ENCODE measurements at regions not wholly inside any gene's neighbourhood (a gene's known extent, or its start where the extent isn't known, plus 50 kb on each side); places are given as distances from the start of the nearest gene placed in this dataset.

DNA sequence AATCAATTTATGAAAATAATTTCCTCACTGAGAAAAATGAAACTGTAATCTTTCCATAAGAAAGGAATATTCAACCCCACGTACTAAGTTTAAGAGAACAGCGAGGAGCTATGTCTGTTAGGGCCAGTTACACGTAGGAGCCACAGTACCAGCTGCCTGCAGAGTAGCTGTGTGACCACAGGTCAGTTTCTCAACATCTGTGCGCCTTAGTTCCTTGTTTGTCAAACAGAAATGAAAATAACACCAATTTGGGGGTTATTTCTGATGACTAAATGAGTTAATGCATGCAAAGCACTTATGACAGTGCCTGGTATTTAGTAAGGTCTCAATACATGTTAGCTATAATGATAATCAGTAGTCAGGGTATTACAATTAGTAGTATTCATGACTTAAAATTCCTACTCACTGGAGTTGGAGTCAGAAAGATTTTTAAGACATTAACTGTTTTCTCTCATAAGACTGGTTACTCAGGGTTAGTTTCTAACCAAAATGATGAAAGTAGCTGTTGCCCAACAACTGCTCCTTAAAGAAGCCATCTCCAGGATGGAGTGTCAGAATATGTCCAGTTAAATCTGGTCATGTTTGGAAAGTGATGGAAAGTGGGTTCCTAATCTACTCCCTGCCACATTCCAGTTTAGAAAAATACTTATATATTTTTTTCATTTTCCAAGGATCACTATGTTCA lies 85.8 kb upstream of the ZNF648 start:
- DNase-seq: no peak

DNA sequence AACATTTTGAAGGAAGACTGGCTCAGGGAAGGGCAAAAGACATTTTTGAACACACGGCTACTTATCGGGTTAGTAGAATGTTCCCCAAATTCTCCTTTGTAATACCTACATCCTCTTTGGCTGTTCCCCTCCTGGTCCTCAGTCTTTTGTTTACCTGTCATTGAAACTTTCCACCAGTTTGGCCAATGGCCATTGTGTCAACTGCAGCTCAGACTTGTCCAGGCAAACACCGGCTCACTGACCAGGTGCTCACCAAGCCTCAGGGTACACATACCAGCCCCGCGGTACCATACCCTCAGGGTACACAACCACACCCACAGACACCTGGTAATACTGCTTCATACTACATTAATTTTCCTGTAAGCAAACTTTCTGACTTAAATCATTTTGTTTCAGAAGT lies 84.8 kb upstream of the ZNF648 start:
- DNase-seq: no peak

DNA sequence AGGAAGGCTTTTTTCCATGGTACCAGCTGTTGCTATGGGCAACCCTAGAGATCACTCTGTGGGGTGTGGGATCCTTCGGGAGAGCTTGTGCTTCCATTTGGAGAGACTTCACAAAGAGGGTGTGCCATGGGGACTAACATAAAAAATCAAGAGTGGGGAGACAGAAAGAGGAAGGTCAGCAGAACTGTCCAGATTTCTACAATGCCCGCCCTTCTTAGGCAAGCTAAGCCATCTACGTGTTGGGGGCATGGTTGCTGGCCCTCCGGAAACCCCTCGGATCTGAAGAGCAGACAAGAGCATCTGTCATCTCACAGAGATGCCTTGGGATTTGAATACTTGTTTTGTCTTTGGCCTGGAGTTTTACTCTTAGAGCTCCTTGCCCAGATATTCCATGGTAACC lies 83.9 kb upstream of the ZNF648 start:
- DNase-seq: no peak

DNA sequence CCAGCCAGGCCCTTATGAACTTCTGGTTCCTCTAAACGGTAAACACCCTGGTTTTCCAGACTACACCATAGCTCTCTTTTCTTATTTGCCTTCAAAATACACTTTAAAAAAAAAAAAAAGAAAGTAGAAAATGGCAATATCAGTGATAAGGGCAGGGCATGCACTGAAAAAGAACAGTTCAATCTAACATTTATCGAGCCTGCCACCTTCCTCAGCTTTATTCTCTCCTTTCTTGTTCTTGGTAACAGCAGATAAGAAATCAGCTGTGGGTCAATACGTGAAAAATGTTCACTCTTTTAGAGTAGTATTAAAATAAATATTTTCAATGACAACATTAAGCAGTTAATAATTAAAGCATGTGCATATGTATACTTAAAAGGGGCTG lies 83.1 kb upstream of the ZNF648 start:
- no peak for DNase-seq

DNA sequence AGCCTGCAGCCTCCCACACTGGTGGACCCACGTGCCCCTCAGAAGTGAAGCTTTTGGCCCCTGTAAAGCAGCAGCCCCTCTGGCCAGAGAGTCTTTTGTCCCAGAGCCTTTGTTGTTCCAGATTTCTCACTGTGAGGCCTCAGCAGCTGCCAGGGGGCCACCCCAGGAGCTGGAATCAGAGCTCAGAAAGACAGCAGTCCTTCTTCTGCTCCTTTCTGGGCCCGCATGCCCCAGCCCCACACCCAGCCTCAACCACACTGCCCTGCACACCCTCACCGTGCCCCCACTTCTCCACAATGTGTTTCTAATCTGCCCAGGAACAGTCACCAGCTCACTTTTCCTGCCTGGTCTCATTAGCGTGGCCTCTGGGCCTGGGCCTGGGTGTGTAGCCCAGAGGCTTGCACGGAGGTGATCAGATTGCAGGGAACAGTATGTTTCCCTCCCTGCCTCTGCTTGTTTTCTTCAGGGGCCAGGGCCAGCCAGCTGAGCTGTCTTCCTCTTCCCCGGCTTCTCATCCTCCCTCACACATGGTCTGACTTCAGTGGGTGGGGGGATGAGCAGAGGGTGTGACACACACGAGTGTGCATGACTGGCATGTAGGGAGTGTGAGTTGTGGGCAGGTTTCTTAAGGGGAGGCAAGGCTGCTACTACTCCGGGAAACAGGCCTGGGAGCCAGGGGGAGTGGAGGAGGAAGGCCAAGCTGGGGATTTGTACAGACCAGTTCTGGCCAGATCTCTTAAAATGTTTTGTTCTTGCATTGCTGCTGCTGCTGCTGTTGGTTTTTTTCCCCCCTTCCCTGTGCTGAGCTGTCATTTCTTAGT lies 82.5 kb upstream of the ZNF648 start:
- DNase-seq: no peak

DNA sequence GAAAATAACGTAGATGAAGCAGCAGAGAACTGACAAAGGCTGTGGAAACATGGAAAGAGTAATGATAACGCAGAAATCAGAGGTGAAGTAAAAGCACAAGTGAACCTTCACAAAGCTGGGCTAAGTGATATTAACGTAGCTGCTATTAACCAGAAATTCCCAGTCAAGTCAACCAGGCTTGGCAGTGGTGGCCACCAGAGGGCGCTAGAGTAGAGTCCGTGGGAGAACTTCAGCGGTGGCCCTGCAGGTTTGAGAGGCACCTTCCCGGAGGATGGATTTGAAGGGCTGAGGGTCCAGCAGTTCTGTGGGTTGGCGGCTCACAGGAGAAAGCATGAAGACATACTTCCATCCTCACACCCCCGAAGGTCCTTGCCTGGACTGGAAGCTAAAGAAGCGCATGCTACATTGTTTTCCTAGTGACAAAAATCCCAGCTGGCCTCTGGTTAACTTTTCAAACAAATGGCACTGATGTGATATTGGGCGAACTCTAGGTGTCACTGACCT lies 81.7 kb upstream of the ZNF648 start:
- DNase-seq: peak; percentile 95

DNA sequence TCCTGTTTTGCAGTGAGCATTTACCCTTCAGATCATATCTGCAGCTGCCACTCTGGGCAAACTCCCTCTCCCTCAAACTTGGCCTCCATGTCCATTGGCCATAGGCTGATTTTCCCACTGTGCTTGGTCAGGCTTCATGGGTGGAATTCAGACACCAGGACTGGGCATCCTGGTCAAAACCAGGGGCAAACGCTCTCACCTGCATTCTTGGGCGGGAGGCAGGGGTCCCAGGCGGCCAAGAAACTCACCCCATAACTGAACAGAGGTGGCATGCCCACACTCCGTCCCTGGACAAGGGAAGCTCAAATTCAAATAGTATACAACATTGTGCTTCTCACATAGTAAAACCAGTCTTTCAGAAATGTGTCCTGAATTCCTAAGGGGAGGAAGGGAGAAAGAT lies 81.1 kb upstream of the ZNF648 start:
- DNase-seq: no peak

DNA sequence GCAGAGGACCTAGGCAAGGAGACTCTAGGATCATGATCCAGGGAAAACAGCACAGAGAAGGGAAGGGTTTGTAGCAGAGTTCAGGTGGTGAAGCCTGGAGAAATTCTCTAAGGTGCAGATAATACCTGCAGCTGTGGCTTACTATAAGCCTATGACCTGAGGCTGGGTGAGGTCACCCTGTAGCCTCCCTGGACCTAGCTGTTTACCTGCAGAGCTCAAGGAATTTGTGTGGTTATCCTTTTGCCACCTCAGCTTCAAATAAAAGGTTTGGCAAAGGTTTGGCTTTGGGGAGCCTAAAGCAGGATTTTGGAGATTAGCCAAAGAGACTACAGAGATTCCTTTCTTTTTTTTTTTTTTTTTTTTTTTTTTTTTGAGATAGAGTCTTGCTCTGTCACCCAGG lies 79.5 kb upstream of the ZNF648 start:
- no peak for DNase-seq

DNA sequence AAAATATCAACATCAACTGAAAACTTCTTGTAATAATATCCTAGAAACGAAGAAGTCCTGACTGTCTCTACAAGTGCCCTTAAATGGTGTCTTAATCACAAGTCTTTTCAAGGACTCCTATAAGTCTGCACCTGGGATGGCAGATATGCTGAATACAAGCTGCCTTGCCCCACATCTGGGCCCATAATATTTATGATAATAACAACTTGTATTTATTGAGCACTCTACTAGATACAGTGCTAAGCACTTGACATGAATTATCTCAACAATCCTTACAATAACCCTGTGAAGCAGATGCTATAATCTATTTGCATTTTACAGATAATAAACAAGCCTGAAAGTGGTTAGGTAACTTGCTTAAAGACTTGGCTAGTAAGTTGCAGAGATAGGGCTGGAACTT lies 78.0 kb upstream of the ZNF648 start:
- DNase-seq: no peak

DNA sequence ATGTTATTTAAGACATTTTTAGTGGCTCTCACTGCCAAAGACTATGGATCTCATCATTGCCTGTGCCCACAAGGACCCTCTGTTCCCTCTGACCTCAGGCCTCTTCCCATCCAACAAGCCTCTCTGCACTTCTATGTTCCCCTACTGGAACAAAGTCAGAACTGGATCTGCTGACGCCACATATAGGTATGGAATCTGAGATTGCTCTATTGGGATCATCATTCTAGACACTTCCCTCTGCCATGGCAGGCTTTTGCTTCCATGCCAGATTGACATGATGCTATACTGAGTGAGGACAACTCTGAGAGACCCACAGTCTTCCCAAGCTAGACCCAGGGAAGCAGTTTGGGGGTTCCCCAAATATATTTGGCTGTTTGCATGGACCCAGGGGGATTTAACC lies 76.0 kb upstream of the ZNF648 start:
- DNase-seq: no peak

DNA sequence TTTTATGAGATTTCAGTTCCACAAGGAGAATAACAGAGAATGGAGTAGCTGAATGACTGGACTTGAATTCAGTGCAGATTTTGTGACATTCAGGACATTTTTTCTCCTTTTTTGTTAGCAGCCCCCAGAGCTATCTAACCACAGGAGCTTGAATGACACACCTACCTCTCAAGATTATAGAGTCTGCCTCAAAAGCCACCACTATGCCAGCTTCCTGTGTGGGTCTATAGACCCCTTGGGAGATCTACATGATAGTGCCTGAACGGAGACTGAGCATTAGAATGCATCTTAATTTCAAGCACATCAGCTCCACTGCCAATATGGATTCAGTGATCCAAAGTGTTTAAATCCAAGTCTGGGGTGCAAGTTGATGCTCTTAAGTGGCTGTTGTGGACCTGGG lies 74.4 kb upstream of the ZNF648 start:
- no peak for DNase-seq

DNA sequence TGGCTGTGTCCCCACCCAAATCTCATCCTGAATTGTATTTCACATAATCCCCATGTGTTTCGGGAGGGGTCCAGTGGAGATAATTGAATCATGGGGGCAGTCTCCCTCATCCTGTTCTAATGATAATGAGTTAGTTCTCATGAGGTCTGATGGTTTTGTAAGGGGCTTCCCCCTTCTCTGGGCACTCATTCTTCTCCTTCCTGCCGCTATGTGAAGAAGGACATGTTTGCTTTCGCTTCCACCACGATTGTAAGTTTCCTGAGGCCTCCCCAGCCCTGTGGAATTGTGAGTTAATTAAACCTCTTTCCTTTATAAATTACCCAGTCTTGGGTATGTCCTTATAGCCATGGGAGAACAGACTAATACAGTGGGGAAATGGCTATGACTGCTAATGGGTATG lies 72.7 kb upstream of the ZNF648 start:
- DNase-seq: no peak

DNA sequence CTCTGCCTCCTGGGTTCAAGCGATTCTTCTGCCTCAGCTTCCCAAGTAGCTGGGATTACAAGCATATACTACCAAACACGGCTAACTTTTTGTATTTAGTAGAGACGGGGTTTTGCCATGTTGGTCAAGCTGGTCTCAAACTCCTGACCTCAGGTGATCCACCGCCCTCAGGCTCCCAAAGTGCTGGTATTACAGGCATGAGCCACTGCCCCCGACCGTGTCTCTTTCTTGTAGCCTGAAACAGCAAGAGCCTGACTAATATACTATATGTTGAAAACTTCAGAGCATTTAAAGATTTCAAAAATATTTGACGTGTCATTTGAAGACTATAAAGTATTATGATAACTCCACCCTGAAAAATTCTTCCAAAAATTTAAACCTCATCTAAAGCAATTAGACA lies 71.7 kb upstream of the ZNF648 start:
- no peak for DNase-seq

DNA sequence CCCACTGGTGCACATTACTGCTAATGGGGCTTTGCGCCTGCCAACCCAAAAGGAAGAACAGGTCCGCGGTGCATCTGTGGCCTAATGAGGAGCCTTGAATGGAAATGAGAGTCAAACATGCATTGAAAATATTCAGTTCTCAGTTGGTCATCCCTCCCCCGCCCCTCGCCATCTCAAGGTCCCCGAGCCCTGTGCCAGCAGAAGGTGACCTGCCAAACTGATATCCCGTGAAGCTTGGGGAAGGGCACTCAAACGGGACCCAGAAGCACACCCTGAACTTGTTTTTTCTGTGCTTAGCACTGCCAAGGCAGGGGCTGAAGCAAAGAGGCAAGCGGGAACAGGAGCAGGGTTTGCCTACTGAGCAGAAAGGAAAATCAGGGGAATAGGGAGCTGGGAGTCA lies 67.9 kb upstream of the ZNF648 start:
- no peak for DNase-seq

DNA sequence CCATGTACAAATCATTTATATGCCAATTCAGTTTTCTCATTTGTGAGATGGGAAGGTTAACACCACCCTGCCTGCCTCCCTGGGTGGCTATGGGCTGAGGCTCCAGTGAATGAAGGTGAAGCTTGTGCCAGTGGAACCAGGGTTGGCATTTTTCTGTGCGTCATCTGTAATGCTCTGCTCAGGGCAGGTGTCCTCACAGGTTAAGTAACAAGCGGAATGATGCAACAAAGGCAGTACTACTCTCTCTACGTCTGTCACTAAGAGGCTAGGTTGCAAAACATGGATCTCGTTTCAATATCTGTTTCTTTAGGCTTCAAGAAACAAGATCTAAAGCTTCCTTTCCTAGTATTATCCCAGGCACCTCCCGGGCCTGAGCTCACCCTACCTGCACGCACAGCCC lies 67.0 kb upstream of the ZNF648 start:
- no peak for DNase-seq

DNA sequence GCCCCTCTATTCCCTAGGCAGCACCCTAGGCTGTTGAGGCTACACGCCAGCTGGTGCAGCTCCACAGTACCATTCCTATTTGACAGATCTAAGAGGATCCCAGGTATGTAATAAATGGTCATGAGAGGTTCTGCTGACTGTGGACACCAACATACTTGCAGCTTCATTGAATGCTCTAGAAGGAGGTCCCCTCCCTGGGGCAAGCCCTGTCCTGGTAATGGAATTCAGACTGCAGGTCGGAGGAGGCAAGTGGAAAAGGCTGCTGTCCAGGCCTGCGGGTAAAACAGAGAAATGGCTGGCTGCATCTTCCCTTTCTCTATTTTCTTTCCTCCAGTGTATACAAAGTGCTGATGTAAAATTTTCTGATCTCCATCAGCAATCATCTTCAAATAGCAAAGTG lies 66.1 kb upstream of the ZNF648 start:
- DNase-seq: no peak

DNA sequence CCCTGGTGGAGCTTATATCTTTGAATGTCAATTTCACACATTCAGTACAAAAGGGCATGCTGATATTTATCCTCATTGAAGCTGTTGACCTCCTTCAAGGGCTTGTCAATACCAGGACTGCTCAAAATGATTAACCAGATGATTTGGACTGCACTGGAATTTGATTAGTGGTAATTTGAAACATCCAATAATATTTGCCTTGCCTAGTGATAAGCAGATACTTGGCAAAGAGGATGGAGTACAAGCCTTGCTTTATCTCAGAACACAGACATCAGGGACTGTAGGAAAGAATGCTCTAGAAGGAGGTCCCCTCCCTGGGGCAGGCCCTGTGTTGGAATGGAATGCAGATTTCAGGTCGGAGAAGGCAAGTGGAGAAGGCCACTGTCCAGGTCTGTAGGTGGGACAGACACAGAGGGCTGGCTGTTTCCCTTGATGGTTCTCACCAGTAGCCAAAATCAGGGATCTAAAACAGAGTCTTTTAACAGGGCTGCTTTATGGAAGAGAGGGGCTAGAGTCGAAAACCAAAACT lies 64.8 kb upstream of the ZNF648 start:
- DNase-seq: no peak

DNA sequence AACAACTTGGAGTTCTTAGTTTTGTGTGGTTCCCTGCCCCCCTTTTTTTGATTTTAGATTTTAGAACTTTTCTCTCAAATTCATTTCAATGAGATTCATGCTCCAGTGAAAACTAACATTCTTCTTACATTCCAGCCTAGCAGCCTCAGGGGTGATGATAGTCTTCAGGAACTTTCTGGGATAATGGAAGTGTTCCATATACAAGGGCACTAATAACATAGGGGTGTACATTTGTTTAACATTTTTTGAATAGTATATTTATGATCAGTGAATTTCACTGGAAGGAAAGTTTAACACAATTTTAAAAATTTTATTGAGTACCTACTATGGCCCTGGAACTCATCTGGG lies 61.4 kb upstream of the ZNF648 start:
- no peak for DNase-seq

DNA sequence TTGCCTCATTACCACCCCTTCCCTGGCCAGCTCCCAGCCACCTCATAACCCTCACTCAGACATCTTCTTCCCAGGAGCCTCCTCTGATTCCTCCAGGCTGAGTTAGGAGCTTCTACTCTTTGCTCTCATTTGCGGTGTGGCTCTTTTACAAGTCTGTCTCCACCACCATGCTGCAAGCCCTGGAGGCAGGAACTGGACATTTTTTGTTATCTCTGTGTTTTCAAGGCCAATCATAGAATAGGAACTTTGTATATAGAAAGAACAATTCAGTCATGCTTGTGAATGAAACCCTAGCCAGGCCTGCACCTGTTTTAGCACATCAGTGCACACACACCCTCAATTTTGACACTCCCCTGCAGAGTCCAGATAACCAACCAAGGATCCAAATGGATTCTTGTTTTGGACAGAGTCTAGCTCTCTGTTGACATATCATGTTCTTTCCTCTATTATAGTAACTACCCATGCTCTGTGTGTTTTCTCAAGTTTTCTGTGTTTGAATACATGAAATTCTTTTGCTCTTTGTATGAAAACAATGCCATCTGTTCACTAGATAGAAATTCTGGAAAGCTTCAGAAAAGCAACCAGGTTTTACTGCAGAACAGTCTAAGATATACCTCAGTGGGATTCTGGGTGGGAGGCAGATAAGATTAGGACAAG lies 60.9 kb upstream of the ZNF648 start:
- DNase-seq: no peak

DNA sequence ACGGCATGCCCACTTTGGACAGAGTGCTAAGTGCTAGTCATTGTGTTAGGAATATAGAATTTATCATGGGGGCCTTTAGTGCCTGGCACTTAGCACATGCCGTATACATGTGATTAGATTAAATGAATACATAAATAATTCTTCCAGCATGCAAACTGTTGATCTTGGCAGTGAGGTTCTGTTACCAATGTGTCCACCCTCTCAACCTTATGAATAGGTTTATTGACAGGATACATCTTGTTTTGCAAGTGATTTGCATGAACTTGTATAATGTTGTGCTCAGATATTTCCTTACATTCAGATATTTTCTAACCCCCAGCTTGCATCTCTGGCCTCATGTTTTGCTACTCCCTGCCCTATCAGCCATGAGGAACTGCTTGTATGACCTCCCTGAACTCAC lies 60.3 kb upstream of the ZNF648 start:
- no peak for DNase-seq

DNA sequence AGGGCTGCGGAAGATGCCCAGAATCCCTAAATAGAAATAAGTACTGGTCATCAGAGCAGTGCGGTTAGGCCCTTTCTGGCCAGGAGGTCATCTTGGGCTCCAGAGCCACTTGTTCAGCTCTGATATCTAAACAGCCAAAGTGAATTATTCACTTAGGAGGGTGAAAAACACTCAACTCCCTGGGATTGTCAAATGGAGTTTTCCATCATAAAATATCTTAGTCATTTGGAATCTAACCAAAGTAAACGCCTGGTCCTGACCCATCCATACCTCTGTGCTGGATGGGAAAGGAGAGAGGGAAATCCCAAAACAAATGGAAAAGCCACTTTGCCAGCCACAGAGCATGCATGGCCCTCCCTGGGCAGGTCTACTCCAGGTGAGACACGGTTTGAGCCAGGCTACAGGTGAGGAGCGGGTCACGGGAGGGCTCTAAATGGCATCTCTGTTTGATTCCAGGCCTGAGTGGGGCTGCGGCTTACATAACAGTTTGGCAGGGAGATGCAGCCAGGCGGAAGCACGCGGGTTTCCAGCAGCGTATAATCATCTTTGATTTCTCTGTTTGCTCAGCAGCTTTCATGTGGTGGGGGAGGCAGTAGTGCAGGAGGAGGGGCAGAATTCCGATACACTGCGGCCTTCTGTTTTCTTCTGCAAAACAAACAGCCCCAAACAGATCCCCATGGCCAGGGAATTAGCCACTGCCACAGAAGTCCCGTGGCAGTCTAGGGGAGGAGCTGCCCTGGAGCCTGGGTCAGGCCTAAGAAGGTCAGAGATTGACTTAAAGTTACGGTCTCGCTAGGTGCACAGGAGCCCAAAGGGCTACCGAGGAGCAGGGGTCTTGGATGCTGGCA lies 59.1 kb upstream of the ZNF648 start:
- DNase-seq: no peak

DNA sequence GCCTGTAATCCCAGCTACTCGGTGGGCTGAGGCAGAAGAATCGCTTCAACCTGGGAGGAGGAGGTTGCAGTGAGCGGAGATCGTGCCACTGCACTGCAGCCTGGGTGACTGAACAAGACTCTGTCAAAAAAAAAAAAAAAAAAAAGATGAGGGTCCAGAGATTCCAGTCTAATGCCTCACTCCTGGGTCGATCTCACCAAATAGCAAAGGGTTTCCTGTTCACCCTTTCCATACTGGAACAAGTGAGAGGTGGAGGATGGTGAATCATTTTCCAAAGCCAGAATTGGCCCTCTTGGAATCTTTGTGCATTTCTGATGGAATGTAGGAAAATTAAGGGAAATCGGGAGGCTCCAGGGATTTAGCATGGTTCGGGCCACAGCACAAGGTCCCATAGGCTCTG lies 58.1 kb upstream of the ZNF648 start:
- no peak for DNase-seq

DNA sequence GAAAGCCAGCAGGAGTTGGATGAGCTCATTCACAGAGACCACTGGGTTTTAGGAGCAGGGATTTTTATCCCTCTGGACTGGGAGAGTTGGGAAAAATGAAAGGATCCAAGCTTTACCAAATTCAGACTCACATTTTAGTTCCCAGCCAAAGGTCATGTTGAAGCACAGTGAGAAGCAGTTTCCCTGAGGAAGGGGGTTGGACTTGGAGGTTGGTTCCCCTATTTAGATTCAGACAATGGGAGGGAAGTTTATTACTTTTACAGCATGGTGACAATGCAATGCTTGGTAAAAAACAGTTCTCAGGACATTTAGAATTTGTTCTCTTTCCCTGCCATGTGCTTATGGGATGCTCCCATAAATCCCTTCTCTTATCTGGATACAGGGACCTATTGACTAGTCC lies 57.3 kb upstream of the ZNF648 start:
- no peak for DNase-seq

All from activated effector memory CD4-positive, alpha-beta T cell treated with anti-CD3 and anti-CD28 coated beads, Interleukin-2, amount 50 U/mL, for 16 hours (primary cell).